KMS-11 (cell line): ENCODE measurements at regions not wholly inside any gene's neighbourhood (a gene's known extent, or its start where the extent isn't known, plus 50 kb on each side); places are given as distances from the start of the nearest gene placed in this dataset.
A peak's percentile ranks its signal among the peaks of the same experiment; 100 is the strongest.

Experiments used
- H2AFZ ChIP-seq: fragments of 200-600 bp; sonication (generic); 2 replicates; pipeline ENCODE4 v1.6.1; 2016; ENCODE audit warnings: antibody characterized with exemption, mixed run types, low read depth
- H3K27ac ChIP-seq: fragments of 200-600 bp; sonication (generic); 2 replicates; pipeline ENCODE4 v1.6.1; 2016; ENCODE audit warnings: mild to moderate bottlenecking, mixed run types
- H3K27me3 ChIP-seq: fragments of 200-600 bp; sonication (generic); 2 replicates; pipeline ENCODE4 v1.6.1; 2017; ENCODE audit warnings: mild to moderate bottlenecking, low read depth, mixed run types, moderate library complexity; ENCODE audit not compliant: insufficient read depth
- H3K36me3 ChIP-seq: fragments of 200-600 bp; sonication (generic); 2 replicates; pipeline ENCODE4 v1.6.1; 2017; ENCODE audit warnings: mild to moderate bottlenecking, mixed run types; ENCODE audit not compliant: insufficient read depth
- H3K4me1 ChIP-seq: fragments of 200-600 bp; sonication (generic); 2 replicates; pipeline ENCODE4 v1.6.1; 2016; ENCODE audit warnings: mild to moderate bottlenecking, low read depth, mixed run types; ENCODE audit not compliant: poor library complexity, severe bottlenecking
- H3K4me2 ChIP-seq: fragments of 200-600 bp; sonication (generic); 2 replicates; pipeline ENCODE4 v1.7.0; 2016; ENCODE audit warnings: mild to moderate bottlenecking, mixed run types
- H3K4me3 ChIP-seq: fragments of 200-600 bp; sonication (generic); IDR thresholded peaks from 2 replicates; pipeline ENCODE4 v1.6.1; 2017; ENCODE audit warnings: low read depth, low read length, mixed read lengths; ENCODE audit not compliant: insufficient read depth
- H3K79me2 ChIP-seq: fragments of 200-600 bp; sonication (generic); 2 replicates; pipeline ENCODE4 v1.6.1; 2016; ENCODE audit warnings: low read depth, mixed run types; ENCODE audit not compliant: insufficient read depth
- H3K9ac ChIP-seq: fragments of 200-600 bp; sonication (generic); 2 replicates; pipeline ENCODE4 v1.6.1; 2016; ENCODE audit warnings: mild to moderate bottlenecking, mixed run types
- H4K20me1 ChIP-seq: fragments of 200-600 bp; sonication (generic); 2 replicates; pipeline ENCODE4 v1.6.1; 2016; ENCODE audit warnings: mild to moderate bottlenecking, mixed run types; ENCODE audit not compliant: insufficient read depth
- CTCF ChIP-seq: fragments of 200-600 bp; sonication (generic); conservative IDR thresholded peaks from 2 replicates; pipeline ENCODE4 v1.6.1; 2017; ENCODE audit warnings: low read depth, mild to moderate bottlenecking, antibody characterized with exemption, low read length, moderate library complexity, mixed read lengths

- no peak overlapping the region for H3K4me2 ChIP-seq
- no peak overlapping the region for H3K4me3 ChIP-seq
- no peak overlapping the region for H2AFZ ChIP-seq
- no peaks in the 10 kb centered on the region for H3K4me1 ChIP-seq
- no peak for TF ChIP-seq CTCF
- no peaks in the 10 kb centered on the region for H3K36me3 ChIP-seq
- H3K27ac ChIP-seq = no peak overlapping the region
- no peak overlapping the region for H3K9ac ChIP-seq
- H4K20me1 ChIP-seq = no peaks in the 10 kb centered on the region
- no peaks in the 10 kb centered on the region for H3K27me3 ChIP-seq
- no peaks in the 10 kb centered on the region for H3K79me2 ChIP-seq
Observed at GRCh38 chr10:64210211-64210610, 689.0 kb downstream of the REEP3 start.

GRCh38 chr10:64211466-64211865 is 690.3 kb downstream of the REEP3 start:
- Histone ChIP-seq H3K27ac (no peak overlapping the region), H3K4me1 (no peaks in the 10 kb centered on the region), H4K20me1 (no peaks in the 10 kb centered on the region), H3K27me3 (no peaks in the 10 kb centered on the region), H3K36me3 (no peaks in the 10 kb centered on the region), H3K9ac (no peak overlapping the region), H2AFZ (no peak overlapping the region), H3K4me2 (no peak overlapping the region), H3K79me2 (no peaks in the 10 kb centered on the region), H3K4me3 (no peak overlapping the region)
- TF ChIP-seq CTCF = no peak

- H4K20me1 ChIP-seq = no peaks in the 10 kb centered on the region
Observed at GRCh38 chr10:64215088-64215487, 693.9 kb downstream of the REEP3 start.

DNA sequence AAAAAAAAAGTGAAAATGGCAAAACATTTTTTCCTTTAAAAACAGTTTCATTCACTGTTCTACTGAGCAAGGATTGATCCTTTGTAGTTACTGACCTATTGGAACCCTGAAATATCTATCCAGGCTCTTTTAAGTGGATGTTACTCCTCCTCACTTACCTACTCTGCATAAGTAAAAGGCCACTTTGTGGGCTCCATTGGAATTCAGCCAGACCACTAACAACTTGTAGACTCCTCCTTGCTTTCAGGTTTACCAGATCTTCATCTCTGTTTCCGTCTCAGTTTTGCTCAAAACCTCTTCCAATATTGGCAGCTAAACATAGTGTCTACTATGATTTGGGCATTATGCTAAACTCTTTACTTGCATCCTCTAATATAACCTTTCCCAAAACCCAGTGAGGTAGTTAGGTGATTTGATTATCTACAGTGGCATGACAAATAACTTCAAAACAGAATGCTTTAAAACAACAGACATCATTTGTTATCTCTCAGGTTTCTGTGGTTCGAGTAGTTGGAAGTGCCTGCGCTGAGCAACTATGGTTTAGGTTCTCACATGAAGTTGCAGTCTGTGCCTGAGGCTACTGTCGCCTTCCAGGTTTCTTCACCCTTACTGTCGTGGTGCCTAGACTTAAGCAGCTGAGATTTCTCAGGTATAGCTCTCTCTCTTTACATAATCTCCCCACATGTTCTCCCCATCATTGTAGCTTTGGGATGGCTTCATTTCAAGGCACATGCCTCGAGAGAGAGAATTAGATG is 698.2 kb downstream of the REEP3 start:
- Histone ChIP-seq H3K4me1 (peaks cover 20% of the 10 kb centered on the region), H3K27me3 (no peaks in the 10 kb centered on the region; the same call in 1 of the 2 replicates), H3K36me3 (no peaks in the 10 kb centered on the region), H3K79me2 (no peaks in the 10 kb centered on the region), H3K9ac (no peak overlapping the region), H2AFZ (no peak overlapping the region), H3K4me3 (no peak overlapping the region), H4K20me1 (no peaks in the 10 kb centered on the region), H3K4me2 (peak overlapping the region; percentile 43), H3K27ac (peak overlapping the region; percentile 3; the same call in 1 of the 2 replicates)
- TF ChIP-seq CTCF = no peak

More at GRCh38 chr10:64215088-64215487, 693.9 kb downstream of the REEP3 start:
- no peak overlapping the region for H3K9ac ChIP-seq
- no peak overlapping the region for H3K27ac ChIP-seq
- H3K27me3 ChIP-seq = no peaks in the 10 kb centered on the region; the same call in 1 of the 2 replicates
- H3K79me2 ChIP-seq = no peaks in the 10 kb centered on the region
- no peak overlapping the region for H3K4me3 ChIP-seq
- no peak for TF ChIP-seq CTCF
- H2AFZ ChIP-seq = no peak overlapping the region
- peaks cover 12% of the 10 kb centered on the region for H3K4me1 ChIP-seq
- no peaks in the 10 kb centered on the region for H3K36me3 ChIP-seq
- no peak overlapping the region for H3K4me2 ChIP-seq
